Stomach (tissue), 8 donors: ENCODE measurements at regions not wholly inside any gene's neighbourhood (a gene's known extent, or its start where the extent isn't known, plus 50 kb on each side); places are given as distances from the start of the nearest gene placed in this dataset.

ENCODE experiments used
- DNase-seq, 2 donors: peaks; one replicate each; pipeline versions ENCODE4 v3.0.0 to v3.0.0-alpha.2; 2013 to 2019
- H3K27ac ChIP-seq, 5 donors: fragments of 200-600 bp in 4 of 5; sonication (generic) in 4 of 5; one replicate each; pipeline ENCODE4 v1.5.1; 2013 to 2019; ENCODE audit warnings: mild to moderate bottlenecking in 1 of 5, moderate library complexity in 1 of 5
- H3K27me3 ChIP-seq, 3 donors: fragments of 200-600 bp; sonication (generic); one replicate each; pipeline ENCODE4 v1.5.1; 2017 to 2019; ENCODE audit warnings: mixed run types in 1 of 3
- H3K36me3 ChIP-seq, 4 donors: fragments of 200-600 bp; sonication (generic); 1 replicate in 3 of 4; 2 replicates in 1 of 4; pipeline ENCODE4 v1.5.1; 2016 to 2019
- H3K4me1 ChIP-seq, 4 donors: fragments of 200-600 bp; sonication (generic); one replicate each; pipeline ENCODE4 v1.5.1; 2016 to 2019
- H3K4me3 ChIP-seq, 4 donors: fragments of 200-600 bp; sonication (generic) in 3 of 4; one replicate each; pipeline ENCODE4 v1.5.1; 2016 to 2019; ENCODE audit warnings: mild to moderate bottlenecking in 1 of 4
- H3K9me3 ChIP-seq, 4 donors: fragments of 200-600 bp; sonication (generic); one replicate each; pipeline ENCODE4 v1.5.1; 2016 to 2019
- EP300 ChIP-seq: sonication (generic); formaldehyde crosslinking; IDR thresholded peaks from one replicate; pipeline ENCODE4 v1.6.1; 2017; ENCODE audit warnings: antibody characterized with exemption
- POLR2A ChIP-seq, 4 donors: fragments of 450-650 bp; IDR thresholded peaks; one replicate each; pipeline ENCODE4 v1.6.1; 2016; ENCODE audit warnings: antibody characterized with exemption in 4 of 4, control low read depth in 2 of 4, mild to moderate bottlenecking in 1 of 4, moderate library complexity in 1 of 4
- POLR2AphosphoS5 ChIP-seq, 3 donors: sonication (generic); formaldehyde crosslinking; IDR thresholded peaks; one replicate each; pipeline ENCODE4 v1.6.1; 2016; ENCODE audit warnings: antibody characterized with exemption in 3 of 3
- WGBS, 5 donors: extraction: QIAGEN DNeasy Blood & Tissue Kit in 3 of 5; methylation state at CpG; one replicate each; pipeline versions ENCODE4 v1.1.5 to v1.1.7; 2013 to 2018; 5-methylcytosine and 5-hydroxymethylcytosine counted together
- intact Hi-C: fragments of 100-400 bp; cut with DNase I; formaldehyde crosslinking; loops from one replicate; pipeline ENCODE4 v1.15.1; 2023; ENCODE audit warnings: low total_unique reads
- TF ChIP-seq, protein P1 (sequence below), 7 experiments: fragments of 450-650 bp in 4 of 7; fragments of 200-600 bp in 3 of 7; sonication (generic) in 3 of 7; IDR thresholded peaks; one replicate each; pipeline ENCODE4 v1.5.1; 2016 to 2019; ENCODE audit warnings: antibody characterized with exemption in 7 of 7, control low read depth in 2 of 7, mild to moderate bottlenecking in 1 of 7
- donor health status: healthy with polysubstance abuse.
- donor health status: Bipolar disorder and iron deficiency.
- donor health status: healthy.

DNA sequence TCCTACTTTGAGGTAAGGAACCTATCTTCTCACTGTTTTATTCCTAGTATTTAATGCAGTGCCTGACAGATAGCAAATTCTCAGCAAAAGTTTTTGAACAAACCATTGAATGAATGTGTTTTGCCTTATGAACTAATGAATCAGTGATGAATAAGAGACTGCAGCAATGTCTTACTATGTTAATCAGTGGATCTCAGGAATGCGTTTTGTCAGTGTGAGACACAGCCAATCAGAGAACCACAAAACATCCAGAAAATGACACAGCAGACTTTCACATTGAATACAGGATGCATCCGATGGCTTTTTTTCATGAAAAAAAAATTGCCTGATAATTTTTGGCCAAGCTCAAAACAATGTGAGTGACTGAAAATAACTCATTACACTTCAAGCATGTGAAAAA is 270.5 kb downstream of the BMP2 start:
- TF ChIP-seq POLR2A (IDR thresholded peaks at IDR 0.05) (no peak), POLR2AphosphoS5 (IDR thresholded peaks at IDR 0.05) (no peak), EP300 (no peak)
- TF ChIP-seq, protein P1, sequence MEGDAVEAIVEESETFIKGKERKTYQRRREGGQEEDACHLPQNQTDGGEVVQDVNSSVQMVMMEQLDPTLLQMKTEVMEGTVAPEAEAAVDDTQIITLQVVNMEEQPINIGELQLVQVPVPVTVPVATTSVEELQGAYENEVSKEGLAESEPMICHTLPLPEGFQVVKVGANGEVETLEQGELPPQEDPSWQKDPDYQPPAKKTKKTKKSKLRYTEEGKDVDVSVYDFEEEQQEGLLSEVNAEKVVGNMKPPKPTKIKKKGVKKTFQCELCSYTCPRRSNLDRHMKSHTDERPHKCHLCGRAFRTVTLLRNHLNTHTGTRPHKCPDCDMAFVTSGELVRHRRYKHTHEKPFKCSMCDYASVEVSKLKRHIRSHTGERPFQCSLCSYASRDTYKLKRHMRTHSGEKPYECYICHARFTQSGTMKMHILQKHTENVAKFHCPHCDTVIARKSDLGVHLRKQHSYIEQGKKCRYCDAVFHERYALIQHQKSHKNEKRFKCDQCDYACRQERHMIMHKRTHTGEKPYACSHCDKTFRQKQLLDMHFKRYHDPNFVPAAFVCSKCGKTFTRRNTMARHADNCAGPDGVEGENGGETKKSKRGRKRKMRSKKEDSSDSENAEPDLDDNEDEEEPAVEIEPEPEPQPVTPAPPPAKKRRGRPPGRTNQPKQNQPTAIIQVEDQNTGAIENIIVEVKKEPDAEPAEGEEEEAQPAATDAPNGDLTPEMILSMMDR (IDR thresholded peaks at IDR 0.05): no peak
- intact Hi-C loops: no loop called here
- H3K9me3 ChIP-seq: peaks cover 0 to 8% (median 0%) of the 10 kb centered on the region in 4 donors

DNA sequence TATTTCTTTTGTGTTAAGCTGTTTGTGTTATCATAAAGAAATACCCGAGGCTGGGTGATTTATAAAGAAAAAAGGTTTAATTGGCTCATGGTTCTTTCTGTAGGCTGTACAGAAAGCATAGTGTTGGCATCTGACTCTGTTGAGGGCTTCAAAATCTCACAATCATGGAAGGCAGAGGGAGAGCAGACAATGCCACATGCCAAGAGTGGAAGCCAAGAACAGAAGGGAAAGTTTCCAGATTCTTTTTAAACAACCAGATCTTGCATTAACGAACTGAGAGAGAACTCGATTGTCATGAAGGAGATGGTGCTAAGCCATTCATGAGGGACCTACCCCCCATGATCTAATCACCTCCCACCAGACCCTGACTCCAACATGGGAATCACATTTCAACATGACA is 290.1 kb downstream of the BMP2 start:
- Histone ChIP-seq H3K27me3 (no peaks in the 10 kb centered on the region), H3K27ac (no peak overlapping the region), H3K4me1 (no peaks in the 10 kb centered on the region), H3K9me3 (no peaks in the 10 kb centered on the region), H3K36me3 (no peaks in the 10 kb centered on the region), H3K4me3 (no peak overlapping the region)
- WGBS, 5 donors: 68 to 78% (median 69%) methylated on average over 3 of the region's 3 CpGs
- no peak for DNase-seq
- TF ChIP-seq POLR2A (IDR thresholded peaks at IDR 0.05) (no peak), EP300 (no peak), POLR2AphosphoS5 (IDR thresholded peaks at IDR 0.05) (no peak)
- TF ChIP-seq, protein P1 (IDR thresholded peaks at IDR 0.05): no peak
- intact Hi-C loops: no loop called here

More for the DNA sequence above, 270.5 kb downstream of the BMP2 start:
- no peaks in the 10 kb centered on the region for H3K27me3 ChIP-seq
- 72 to 90% (median 85%) methylated on average over 2 of the region's 2 CpGs for WGBS, 5 donors
- no peak overlapping the region for H3K27ac ChIP-seq
- H3K4me1 ChIP-seq: no peaks in the 10 kb centered on the region
- H3K4me3 ChIP-seq: no peak overlapping the region
- H3K36me3 ChIP-seq: no peaks in the 10 kb centered on the region
- DNase-seq: no peak

DNA sequence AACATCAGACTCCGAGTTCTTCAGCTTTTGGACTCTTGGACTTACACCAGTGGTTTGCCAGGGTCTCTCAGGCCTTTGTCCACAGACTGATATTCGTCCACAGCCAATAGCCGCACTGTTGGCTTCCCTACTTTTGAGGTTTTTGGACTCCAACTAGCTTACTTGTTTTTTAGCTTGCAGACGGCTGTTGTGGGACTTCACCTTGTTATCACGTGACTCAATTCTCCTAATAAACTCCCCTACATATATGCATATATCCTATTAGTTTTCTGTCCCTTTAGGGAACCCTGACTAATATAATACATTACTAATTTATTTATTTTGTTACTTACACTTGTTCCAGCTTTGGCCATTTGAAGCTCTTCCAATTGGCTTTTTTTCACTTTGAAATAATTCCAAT is 311.3 kb downstream of the BMP2 start:
- no peak for DNase-seq
- Histone ChIP-seq H3K9me3 (no peaks in the 10 kb centered on the region), H3K4me3 (no peak overlapping the region), H3K27me3 (no peaks in the 10 kb centered on the region), H3K36me3 (no peaks in the 10 kb centered on the region), H3K27ac (no peak overlapping the region), H3K4me1 (no peaks in the 10 kb centered on the region)
- intact Hi-C loops: no loop called here
- WGBS, 5 donors: 77 to 89% (median 82%) methylated on average over 5 of the region's 5 CpGs
- TF ChIP-seq, protein P1 (IDR thresholded peaks at IDR 0.05): no peak
- TF ChIP-seq POLR2AphosphoS5 (IDR thresholded peaks at IDR 0.05) (no peak), POLR2A (IDR thresholded peaks at IDR 0.05) (no peak), EP300 (no peak)

DNA sequence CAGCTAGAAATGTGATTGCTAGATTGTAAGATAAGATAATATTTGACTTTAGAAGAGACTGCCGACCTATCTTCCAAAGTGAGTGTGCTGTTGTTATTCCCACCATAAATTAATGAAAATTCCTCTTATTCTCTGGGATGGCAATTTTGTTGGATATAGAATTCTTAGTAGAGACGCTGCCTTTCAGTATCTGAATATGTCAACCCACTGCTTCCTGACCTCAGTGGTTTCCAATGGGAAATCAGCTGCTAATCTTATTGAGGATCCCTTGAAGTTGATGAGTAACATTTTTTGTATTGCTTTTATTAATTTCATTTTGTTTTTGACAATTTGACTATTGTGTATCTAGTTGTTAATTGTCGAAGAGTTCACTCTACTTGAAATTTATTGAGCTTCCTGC is 313.0 kb downstream of the BMP2 start:
- 82 to 90% (median 83%) methylated on average over 3 of the region's 3 CpGs for WGBS, 5 donors
- TF ChIP-seq, protein P1 (IDR thresholded peaks at IDR 0.05): no peak
- TF ChIP-seq POLR2AphosphoS5 (IDR thresholded peaks at IDR 0.05) (no peak), POLR2A (IDR thresholded peaks at IDR 0.05) (no peak), EP300 (no peak)
- Histone ChIP-seq H3K4me3 (no peak overlapping the region), H3K9me3 (no peaks in the 10 kb centered on the region), H3K27me3 (no peaks in the 10 kb centered on the region), H3K27ac (no peak overlapping the region), H3K36me3 (no peaks in the 10 kb centered on the region), H3K4me1 (no peaks in the 10 kb centered on the region)
- intact Hi-C loops: no loop called here
- no peak for DNase-seq
